Neural crest cell (in vitro differentiated cells): ENCODE measurements at regions not wholly inside any gene's neighbourhood (a gene's known extent, or its start where the extent isn't known, plus 50 kb on each side); places are given as distances from the start of the nearest gene placed in this dataset.

Experiments
- DNase-seq: peaks from one replicate; pipeline ENCODE4 v3.0.0; 2021; ENCODE audit warnings: low read depth, mixed read lengths, low spot score
- H3K27ac Mint-ChIP-seq: one replicate; pipeline ENCODE4 v1.8.0; 2021; ENCODE audit warnings: mild to moderate bottlenecking, mixed read lengths; ENCODE audit not compliant: unreplicated experiment
- H3K27me3 Mint-ChIP-seq: 2 replicates; pipeline ENCODE4 v1.8.0; 2021; ENCODE audit warnings: low read depth, mild to moderate bottlenecking, mixed read lengths
- H3K36me3 Mint-ChIP-seq: 2 replicates; pipeline ENCODE4 v1.8.0; 2021; ENCODE audit warnings: low read depth, mild to moderate bottlenecking, mixed read lengths
- H3K4me1 Mint-ChIP-seq: 2 replicates; pipeline ENCODE4 v1.8.0; 2021; ENCODE audit warnings: mixed read lengths
- H3K4me3 Mint-ChIP-seq: one replicate; pipeline ENCODE4 v1.8.0; 2021; ENCODE audit warnings: mild to moderate bottlenecking, mixed read lengths
- H3K9me3 Mint-ChIP-seq: 2 replicates; pipeline ENCODE4 v1.8.0; 2021; ENCODE audit warnings: mixed read lengths
- TF ChIP-seq, protein P1 (sequence below): fragments of 200-600 bp; sonication (generic); conservative IDR thresholded peaks from 2 replicates; pipeline ENCODE4 v1.5.0; 2021; ENCODE audit warnings: antibody characterized with exemption, mild to moderate bottlenecking

DNA sequence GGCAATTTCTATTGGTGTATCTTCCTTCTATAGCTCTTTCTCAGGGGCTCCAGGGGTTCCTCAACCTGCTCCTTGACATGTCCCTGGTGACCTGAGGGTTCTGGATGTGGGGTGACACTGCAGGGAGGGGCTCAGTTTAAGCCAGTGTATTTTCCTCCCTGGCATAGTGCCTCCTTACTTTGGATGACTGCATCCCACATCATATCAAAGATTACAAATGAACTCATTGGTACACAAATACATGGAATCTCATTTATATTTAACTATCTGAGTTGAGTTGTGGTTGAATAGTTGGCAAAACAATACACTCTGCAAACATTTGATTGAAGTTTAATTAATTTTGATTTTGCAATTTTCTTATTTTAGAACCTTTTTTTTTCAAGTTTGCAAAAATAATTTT is 268.2 kb upstream of the SKOR2 start:
- TF ChIP-seq, protein P1, sequence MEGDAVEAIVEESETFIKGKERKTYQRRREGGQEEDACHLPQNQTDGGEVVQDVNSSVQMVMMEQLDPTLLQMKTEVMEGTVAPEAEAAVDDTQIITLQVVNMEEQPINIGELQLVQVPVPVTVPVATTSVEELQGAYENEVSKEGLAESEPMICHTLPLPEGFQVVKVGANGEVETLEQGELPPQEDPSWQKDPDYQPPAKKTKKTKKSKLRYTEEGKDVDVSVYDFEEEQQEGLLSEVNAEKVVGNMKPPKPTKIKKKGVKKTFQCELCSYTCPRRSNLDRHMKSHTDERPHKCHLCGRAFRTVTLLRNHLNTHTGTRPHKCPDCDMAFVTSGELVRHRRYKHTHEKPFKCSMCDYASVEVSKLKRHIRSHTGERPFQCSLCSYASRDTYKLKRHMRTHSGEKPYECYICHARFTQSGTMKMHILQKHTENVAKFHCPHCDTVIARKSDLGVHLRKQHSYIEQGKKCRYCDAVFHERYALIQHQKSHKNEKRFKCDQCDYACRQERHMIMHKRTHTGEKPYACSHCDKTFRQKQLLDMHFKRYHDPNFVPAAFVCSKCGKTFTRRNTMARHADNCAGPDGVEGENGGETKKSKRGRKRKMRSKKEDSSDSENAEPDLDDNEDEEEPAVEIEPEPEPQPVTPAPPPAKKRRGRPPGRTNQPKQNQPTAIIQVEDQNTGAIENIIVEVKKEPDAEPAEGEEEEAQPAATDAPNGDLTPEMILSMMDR, result no peak
- no peak overlapping the region for H3K4me3 Mint-ChIP-seq
- H3K9me3 Mint-ChIP-seq, result peaks cover 6% of the 10 kb centered on the region
- H3K36me3 Mint-ChIP-seq, result no peaks in the 10 kb centered on the region
- peaks cover 9% of the 10 kb centered on the region for H3K4me1 Mint-ChIP-seq
- peaks cover 2% of the 10 kb centered on the region for H3K27me3 Mint-ChIP-seq
- no peak for DNase-seq
- H3K27ac Mint-ChIP-seq, result no peak overlapping the region

DNA sequence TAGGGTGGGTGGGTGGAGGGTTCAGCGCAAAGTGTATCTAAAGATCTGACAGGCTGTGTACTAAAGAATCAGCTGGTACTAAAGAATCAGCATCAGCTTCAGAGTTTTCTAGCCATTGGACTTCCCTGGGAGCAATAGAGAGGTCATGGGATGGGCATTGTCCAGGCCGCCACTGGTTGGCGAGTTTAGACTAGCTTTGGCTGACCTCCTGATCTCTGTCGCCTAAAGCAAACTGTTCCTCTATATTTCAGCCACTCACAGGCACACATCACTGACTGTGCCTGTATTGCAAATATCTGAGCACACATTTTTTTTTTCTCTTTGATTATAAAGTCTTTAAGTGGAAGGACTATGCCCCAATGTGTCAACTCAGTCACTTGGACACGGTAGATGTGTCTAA is 267.8 kb upstream of the SKOR2 start:
- TF ChIP-seq, protein P1, result no peak
- Mint-ChIP-seq H3K4me1 (peaks cover 9% of the 10 kb centered on the region), H3K4me3 (no peak overlapping the region), H3K36me3 (no peaks in the 10 kb centered on the region), H3K27me3 (peaks cover 2% of the 10 kb centered on the region), H3K9me3 (peaks cover 4% of the 10 kb centered on the region), H3K27ac (no peak overlapping the region)
- DNase-seq, result no peak

GRCh38 chr18:47513614-47514013 is 262.2 kb upstream of the SKOR2 start:
- no peak for DNase-seq
- TF ChIP-seq, protein P1, result no peak
- H3K27ac Mint-ChIP-seq, result no peak overlapping the region
- H3K36me3 Mint-ChIP-seq, result no peaks in the 10 kb centered on the region
- H3K27me3 Mint-ChIP-seq, result peaks cover 2% of the 10 kb centered on the region
- no peak overlapping the region for H3K4me3 Mint-ChIP-seq
- no peaks in the 10 kb centered on the region for H3K9me3 Mint-ChIP-seq
- H3K4me1 Mint-ChIP-seq, result no peaks in the 10 kb centered on the region

DNA sequence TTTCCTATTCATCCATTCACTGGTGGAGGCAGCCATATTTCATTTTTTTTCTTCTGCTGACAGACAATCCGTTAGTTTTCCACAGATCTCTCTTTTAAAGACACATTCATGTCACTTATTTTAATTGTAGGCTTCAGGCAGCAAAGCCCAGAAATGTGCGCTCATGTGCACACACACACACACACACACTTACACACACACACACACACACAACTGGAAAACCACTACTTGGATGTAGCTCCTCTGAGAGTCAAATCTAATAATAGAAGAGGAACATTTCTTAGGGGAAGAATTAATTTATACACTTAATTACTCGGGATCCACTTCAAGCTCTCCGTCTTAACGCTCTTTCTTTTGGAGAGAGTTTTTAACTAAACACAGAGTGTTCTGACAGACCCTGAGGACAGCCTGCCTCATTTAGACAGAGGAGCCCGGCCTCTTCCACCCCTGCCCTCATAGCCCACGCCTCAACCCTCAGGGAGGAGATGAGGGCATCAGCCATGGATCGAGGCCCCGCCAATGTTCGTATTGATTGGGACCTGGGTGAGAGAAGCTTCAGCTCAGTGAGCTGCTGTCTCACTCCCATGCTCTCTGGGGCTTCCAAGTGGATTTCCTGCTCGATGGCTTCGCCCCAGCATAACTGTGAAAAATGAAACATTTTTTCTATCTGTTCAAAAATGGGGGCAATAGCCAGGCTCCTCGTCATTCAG is 261.4 kb upstream of the SKOR2 start:
- no peak for DNase-seq
- TF ChIP-seq, protein P1, result no peak
- Mint-ChIP-seq H3K36me3 (no peaks in the 10 kb centered on the region), H3K9me3 (no peaks in the 10 kb centered on the region), H3K27me3 (peaks cover 2% of the 10 kb centered on the region), H3K4me3 (no peak overlapping the region), H3K4me1 (no peaks in the 10 kb centered on the region), H3K27ac (no peak overlapping the region)

- Mint-ChIP-seq H3K27me3 (peaks cover 2% of the 10 kb centered on the region), H3K9me3 (no peaks in the 10 kb centered on the region)
- DNase-seq, result no peak
Measured at GRCh38 chr18:47512056-47512455, 260.6 kb upstream of the SKOR2 start.

More at GRCh38 chr18:47512056-47512455, 260.6 kb upstream of the SKOR2 start:
- no peak overlapping the region for H3K4me3 Mint-ChIP-seq
- TF ChIP-seq, protein P1, result no peak
- no peaks in the 10 kb centered on the region for H3K36me3 Mint-ChIP-seq
- no peaks in the 10 kb centered on the region for H3K4me1 Mint-ChIP-seq
- H3K27ac Mint-ChIP-seq, result no peak overlapping the region
